CD4-positive, alpha-beta T cell treated with Interleukin-15 for 4 hours (primary cell): ENCODE measurements at regions not wholly inside any gene's neighbourhood (a gene's known extent, or its start where the extent isn't known, plus 50 kb on each side); places are given as distances from the start of the nearest gene placed in this dataset.

Experiments
- DNase-seq: peaks from one replicate; pipeline ENCODE4 v3.0.0-alpha.2; 2020; ENCODE audit warnings: low spot score

DNA sequence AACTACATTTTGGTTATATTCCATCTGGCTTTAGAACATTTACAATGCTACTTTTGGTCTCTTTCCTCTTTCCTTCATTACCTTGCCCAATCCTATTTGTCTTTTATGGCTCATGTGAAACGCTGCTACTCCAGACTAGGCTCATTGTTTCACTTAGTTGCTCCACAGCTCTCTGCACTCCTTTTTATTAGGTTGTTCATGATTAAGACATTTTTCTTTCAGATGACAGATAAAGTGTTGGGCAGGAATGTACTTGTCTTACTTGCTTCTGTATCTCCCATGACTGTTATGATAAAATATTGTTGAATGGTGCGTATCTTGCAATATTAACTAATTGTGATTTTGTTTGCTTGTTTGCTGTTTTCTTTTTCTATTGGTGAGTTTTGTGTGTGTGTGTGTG is 1532.3 kb downstream of the KCNT2 start:
- no peak for DNase-seq

DNA sequence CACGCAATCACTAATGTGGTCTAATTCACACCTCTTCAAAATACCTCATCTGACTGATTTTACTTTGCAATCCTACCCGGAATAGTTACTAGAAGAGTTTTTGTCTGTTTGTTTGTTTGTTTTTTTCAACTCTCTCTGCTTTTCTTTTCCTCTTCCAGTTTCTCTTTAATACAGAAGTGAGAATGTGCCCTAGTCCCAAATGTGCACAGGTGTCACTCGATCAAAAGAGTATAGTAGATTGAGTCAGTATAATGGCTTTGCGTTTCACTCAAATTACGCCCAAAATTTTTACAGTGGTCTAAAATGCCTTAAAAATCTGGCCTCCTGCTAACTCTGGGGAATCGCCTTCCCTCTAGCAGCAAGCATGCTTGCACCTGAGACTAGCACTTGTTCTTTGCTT is 1536.8 kb downstream of the KCNT2 start:
- no peak for DNase-seq

DNA sequence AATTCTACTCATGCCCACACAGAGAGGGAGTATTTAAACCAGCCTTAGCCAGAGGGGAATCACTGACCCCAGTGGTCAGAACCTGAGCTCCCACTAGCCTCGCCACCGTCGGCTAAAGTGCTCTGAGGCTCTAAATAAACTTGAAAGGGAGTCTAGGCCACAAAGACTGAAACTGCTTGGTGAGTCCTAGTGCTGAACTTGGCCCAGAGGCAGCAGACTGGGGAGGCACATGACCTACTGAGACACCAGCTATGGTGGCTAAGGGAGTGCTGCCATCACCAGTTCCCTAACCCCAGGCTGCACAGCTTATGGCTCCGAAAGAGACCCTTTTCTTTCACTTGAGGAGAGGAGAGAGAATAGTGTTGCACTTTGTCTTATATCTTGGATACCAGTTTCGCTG is 1542.8 kb downstream of the KCNT2 start:
- no peak for DNase-seq

GRCh38 chr1:195064358-195064757 is 1543.9 kb downstream of the KCNT2 start:
- no peak for DNase-seq

- no peak for DNase-seq
These were observed 1554.0 kb downstream of the KCNT2 start for GRCh38 chr1:195054217-195054687.

DNA sequence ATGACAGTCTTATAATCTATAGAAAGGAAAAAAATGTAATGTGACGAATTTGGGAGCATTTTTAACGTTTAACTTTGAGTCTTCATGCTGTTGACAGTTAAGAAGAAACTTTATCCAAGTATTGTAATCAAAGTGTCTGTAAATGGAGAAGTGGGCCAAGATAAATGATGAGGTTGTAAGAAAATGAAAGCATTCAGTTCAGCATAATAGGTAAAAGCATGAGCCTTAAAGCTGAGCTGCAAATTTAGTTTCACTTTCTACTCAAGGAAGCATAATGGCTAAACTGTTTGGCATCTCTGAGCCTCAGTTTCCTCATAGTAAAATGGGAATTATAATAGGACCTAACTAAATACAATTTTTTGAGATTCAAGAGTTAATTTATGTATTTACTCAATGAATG is 1554.8 kb downstream of the KCNT2 start:
- DNase-seq: no peak

DNA sequence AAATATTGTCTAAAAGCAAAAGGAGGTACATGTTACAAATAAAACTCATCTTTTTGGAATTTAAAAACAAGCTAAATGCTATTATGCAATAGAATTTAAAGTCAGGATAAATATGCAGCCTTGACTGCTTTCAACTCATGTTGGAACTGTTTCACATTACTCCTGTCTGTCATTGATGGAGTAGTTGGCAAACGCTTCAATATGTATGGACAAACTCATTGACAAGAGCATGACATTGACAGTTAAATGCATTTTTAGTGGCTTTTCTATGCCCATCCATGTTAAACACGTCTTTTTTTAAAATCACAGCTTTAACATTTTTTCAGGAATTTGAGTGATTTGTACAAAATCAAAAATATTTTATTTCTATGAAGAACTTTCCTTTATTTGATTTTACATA is 1560.5 kb downstream of the KCNT2 start:
- no peak for DNase-seq

DNA sequence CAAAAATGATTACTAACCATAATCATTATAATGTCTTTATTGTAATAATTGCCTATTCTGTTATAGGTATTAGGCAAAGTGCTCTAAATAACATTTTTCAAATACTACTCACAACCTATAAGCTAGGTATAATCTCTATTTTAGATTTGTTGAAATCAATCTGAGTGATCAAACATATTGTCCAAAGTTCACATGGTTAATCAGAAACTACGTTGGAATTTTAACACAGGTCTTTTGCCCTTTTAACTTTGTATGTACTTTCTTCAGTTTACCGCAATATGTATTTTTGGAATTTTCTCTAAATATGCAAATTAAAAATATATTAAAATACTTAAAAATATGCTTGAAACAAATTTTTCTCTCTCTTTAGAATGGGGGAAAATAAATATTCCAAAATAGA is 1563.2 kb downstream of the KCNT2 start:
- DNase-seq: no peak

- DNase-seq: no peak
These were observed 1577.4 kb downstream of the KCNT2 start for GRCh38 chr1:195030793-195031192.

DNA sequence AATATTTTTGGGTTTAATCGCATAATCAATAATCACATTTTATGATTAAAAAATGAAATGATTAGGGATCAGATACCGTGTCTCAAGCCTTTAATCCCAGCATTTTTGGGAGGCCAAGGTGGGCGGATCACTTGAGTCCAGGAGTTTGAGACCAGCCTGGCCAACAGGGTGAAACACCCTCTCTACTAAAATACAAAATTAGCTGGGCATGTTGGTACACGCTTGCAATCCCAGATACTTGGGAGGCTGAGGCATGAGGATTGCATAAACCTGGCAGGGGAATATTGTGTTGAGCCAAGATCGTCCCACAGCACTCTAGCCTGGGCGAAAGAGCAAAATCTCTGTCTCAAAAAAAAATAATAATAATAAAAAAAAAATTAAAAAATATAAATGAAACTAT is 1581.4 kb downstream of the KCNT2 start:
- DNase-seq: no peak

DNA sequence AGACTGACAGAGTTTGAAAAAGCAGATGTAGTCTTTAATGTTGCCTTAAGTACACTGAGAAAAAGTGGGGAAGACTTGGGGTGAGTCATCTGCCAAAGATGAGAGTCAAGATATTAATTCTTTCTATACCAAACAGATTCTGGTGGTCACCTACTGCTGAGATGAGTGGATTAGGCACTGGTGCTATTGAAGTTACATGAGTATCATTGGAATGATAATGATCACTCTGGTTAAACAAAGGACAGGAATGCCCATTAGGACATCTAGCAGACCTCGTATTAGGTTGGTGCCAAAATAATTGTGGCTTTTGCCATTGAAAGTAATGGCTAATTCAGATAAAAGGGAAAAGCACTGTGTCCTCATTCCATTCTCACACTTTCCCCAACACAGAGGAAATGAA is 1588.9 kb downstream of the KCNT2 start:
- DNase-seq: no peak

DNA sequence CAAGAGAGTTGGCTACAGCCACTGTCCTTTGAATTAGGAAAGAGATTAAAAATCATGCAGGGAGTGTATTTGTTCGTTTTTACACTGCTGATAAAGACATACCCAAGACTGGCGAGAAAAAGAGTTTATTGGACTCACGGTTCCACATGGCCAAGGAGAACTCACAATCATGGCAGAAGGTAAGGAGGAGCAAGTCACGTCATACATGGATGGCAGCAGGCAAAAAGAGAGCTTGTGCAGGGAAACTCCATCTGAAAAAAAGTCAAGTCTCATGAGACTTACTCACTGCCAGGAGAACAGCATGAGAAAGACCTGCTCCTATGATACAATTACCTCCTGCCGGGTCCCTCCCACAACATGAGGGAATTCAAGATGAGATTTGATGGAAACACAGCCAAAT is 1595.2 kb downstream of the KCNT2 start:
- no peak for DNase-seq

DNA sequence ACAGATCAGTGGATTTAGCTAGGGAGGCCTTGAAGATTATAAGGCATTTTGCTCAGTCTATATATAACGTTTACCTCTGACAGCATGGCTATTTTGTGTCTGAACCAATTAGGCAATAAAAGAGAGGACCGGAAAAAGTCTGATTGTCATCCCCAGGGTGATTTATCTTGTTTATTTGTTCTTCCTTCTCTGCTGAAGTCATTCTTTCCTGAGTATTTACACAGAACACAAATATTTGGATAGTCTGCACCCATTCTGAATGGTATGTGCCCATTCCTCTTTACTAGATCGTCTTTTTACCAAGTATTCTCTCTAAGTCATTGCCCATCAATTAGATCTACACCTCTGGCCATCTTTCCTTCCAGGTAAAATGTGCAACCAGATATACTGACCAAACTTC is 1602.9 kb downstream of the KCNT2 start:
- no peak for DNase-seq

GRCh38 chr1:194990483-194990882 is 1617.8 kb downstream of the KCNT2 start:
- no peak for DNase-seq

GRCh38 chr1:194975913-194976312 is 1632.3 kb downstream of the KCNT2 start:
- DNase-seq: no peak

DNA sequence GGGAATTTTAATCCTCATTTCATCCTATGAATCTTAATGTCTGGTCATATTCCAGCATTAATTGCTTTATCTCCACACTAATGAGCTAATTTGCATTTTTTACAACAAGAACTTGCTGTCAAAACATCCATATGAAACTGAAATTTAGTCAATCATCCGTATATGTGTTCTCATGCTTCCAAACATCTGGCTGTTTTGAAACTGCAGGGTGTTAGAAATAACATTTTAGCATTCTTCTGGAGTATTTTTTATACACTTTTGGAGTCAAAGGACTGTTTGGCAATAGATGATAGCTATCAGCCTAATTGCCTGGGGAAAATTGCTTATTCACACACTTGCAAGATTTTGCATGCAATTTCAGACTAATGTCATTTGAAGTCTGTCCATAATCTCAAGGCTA is 1639.3 kb downstream of the KCNT2 start:
- DNase-seq: no peak

- DNase-seq: no peak
These were observed 1648.4 kb downstream of the KCNT2 start for GRCh38 chr1:194959795-194960194.

DNA sequence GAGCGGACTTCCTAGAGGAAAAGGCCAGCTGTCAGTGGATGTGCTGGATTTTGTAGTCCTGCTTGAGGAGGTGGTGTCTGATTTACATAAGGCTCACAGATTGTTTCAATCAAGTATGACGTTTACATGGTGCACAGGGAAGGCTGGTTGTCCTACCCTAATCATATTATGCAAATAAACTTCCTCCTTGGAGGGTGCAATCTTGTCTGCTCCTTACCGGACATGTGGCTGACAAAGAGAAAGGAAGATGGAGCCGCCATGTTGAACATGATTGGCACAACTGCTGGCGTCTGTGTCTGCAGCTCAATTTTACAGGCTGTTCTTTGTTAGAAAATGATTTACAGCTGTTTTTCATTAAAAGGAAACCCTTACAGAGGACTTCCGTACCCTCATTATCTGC is 1656.1 kb downstream of the KCNT2 start:
- no peak for DNase-seq

- DNase-seq: no peak
These were observed 1657.7 kb downstream of the KCNT2 start for GRCh38 chr1:194950584-194950983.

DNA sequence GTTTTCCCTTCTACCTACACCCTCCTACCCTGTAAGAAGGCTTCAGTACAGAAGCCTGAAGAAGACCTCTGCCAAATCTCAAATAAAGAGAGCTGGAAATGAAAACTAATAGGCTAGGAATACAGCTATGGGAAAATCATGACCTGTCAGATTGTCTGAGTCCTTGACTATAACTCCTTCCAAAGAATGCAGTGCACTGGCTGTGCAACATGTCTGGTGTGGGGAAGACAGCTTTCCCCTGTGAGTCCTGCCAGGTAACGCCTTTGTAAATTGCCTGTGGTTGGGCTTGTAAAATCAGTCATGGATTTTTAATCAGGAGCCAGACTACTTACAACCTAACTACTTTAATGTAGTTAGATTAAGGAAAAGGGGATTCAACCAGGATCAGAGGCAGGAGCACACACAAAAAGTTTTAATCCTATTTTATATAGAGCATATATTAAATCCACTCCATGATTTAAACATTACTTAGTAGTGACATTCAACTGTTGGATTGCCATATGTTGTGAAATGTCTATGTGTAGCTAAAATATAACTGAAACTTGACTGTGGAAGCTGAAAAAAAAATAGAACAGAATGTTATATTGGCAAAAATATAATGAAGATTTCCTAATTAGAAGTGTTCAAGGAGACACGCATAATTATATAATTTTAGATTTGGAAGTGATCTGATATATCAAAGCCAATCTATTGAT is 1667.8 kb downstream of the KCNT2 start:
- no peak for DNase-seq

DNA sequence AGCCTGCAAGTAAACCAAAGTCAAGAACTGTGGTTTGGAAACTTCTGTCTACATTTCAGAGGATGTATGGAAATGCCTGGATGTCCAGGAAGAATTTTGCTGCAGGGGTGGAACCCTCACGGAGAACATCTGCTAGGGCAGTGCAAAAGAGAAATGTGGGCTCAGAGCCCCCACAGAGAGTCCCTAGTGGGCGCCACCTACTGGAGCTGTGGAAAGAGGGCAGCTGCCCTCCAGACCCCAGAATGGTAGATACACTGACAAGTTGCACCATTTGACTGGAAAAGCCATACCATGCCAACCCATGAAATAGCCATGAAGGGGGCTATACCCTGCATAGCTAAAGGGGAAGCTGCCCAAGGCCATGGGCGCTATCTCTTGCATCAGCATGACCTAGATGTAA is 1672.4 kb downstream of the KCNT2 start:
- no peak for DNase-seq

DNA sequence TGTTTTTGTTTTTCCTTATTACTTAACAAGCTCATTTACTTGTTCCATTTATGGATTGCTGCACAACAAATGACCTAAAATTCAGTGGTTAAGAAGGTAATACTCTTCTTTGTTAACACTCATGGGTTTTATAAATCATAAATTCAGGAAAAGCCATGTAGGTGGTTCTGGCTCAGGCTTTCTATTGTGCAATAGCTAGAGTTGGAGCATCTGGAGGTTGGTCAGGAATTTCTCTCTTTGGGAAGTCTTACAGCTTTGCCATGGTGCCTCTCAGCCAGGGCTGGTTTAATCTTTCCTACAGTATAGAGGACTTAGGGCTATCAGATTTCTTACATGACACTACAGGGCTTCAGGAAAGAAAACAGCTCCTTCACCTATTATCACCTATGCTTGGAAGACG is 1677.1 kb downstream of the KCNT2 start:
- DNase-seq: no peak

DNA sequence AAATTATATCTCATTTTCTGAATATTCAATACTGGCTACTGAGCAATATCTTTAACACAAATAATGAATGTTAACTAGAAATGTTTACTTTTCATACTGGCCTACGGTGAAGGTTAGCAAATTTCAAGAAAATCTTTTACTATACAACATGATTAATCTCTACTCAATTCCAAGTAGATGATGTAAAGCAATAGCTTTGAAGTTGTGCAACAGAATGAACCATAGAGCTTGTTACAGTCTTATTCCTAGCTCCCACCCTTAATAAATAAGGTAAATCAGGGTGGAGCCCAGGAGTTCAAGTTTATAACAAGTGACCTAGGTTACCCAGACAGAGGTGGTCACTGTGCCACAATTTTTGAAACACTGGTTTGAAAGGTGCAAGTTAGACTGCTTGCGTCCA is 1678.1 kb downstream of the KCNT2 start:
- no peak for DNase-seq

DNA sequence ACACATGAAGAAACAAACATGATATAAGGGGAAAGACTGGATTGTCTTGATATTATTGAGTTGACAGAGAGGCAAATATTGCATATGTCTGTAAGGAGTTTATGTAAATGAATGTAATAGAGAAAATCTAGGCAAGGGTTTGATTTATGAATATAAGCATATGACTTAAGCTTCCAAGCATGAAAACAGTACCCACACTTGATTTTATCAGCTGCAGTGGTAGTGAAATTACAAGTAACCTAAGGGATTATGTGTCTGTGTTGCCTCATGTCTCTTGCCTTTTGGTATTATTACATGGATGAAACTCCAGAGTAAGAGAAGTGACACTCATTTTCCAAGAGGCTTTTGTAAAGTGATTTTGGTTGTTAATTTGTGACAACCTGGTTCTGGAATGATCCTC is 1678.9 kb downstream of the KCNT2 start:
- DNase-seq: no peak

DNA sequence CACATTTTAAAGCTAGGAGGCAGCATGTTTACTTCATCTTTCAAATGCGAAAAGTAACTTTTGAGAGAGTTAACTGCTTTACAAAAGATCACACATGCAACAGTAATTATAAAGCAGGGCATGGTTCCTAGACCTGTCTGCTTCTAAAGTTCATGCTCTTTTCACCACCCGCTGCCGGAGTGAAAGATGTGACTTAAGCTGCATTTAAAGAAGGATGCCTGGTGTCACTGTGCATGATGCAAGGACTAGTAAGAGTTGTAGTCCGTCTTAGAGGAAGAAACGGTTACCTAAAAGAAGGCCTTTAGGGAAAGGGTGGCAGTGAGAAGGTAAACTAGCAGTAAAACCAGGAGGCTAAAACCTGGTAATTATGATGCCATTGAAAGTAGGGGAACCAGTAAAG is 1689.1 kb downstream of the KCNT2 start:
- DNase-seq: no peak
